OCI-LY3 (cell line): ENCODE measurements at regions not wholly inside any gene's neighbourhood (a gene's known extent, or its start where the extent isn't known, plus 50 kb on each side); places are given as distances from the start of the nearest gene placed in this dataset.

ENCODE experiments used
- CTCF ChIP-seq: fragments of 200-600, 300-600 bp; sonication (generic); IDR thresholded peaks from 2 replicates; pipeline ENCODE4 v1.5.1; 2014; ENCODE audit warnings: antibody characterized with exemption, low read length, low read depth
- EZH2phosphoT487 ChIP-seq: fragments of 200-600 bp; shearing (Covaris generic); IDR thresholded peaks from 2 replicates; pipeline ENCODE4 v1.6.1; 2018; ENCODE audit warnings: antibody characterized with exemption, mixed run types, low read depth

GRCh38 chr5:57986761-57987341 is 473.0 kb downstream of the PLK2 start:
- TF ChIP-seq EZH2phosphoT487 (no peak), CTCF (no peak)
